Kidney (tissue), 13 donors: ENCODE measurements at regions not wholly inside any gene's neighbourhood (a gene's known extent, or its start where the extent isn't known, plus 50 kb on each side); places are given as distances from the start of the nearest gene placed in this dataset.

Experiments
- DNase-seq, 5 donors: peaks; one replicate each; pipeline ENCODE4 v3.0.0-alpha.2; 2013 to 2020
- FAIRE-seq: peaks from 2 replicates; lab custom pipeline; 2012; peaks lifted over from hg19 to GRCh38; lab: Jason Lieb, UNC
- H3K27ac ChIP-seq, 2 donors: one replicate each; pipeline ENCODE4 v1.7.0; 2013; ENCODE audit warnings: low read depth in 2 of 2, low read length in 2 of 2, inconsistent platforms in 1 of 2
- H3K27me3 ChIP-seq: one replicate; pipeline ENCODE4 v1.7.1; 2013; ENCODE audit warnings: low read length, inconsistent platforms; ENCODE audit not compliant: control insufficient read depth, insufficient read depth
- H3K36me3 ChIP-seq, 3 donors: one replicate each; pipeline versions ENCODE4 v1.7.0 to v1.7.1; 2013; ENCODE audit warnings: low read length in 3 of 3, control low read depth in 1 of 3, inconsistent platforms in 1 of 3; ENCODE audit not compliant: insufficient read depth in 3 of 3, control insufficient read depth in 2 of 3
- H3K4me1 ChIP-seq, 3 donors: one replicate each; pipeline versions ENCODE4 v1.7.0 to v1.7.1; 2013; ENCODE audit warnings: low read length in 3 of 3, inconsistent platforms in 1 of 3, low read depth in 1 of 3; ENCODE audit not compliant: control insufficient read depth in 2 of 3, insufficient read depth in 2 of 3
- H3K4me3 ChIP-seq, 3 donors: one replicate each; pipeline versions ENCODE4 v1.7.0 to v1.8.1; 2013; ENCODE audit warnings: low read length in 3 of 3, control low read depth in 1 of 3, inconsistent platforms in 1 of 3
- H3K9ac ChIP-seq, 3 donors: one replicate each; pipeline versions ENCODE4 v1.7.0 to v1.7.1; 2013; ENCODE audit warnings: low read length in 3 of 3, control low read depth in 1 of 3, inconsistent platforms in 1 of 3
- H3K9me3 ChIP-seq, 3 donors: one replicate each; pipeline versions ENCODE4 v1.7.0 to v1.7.1; 2013; ENCODE audit warnings: low read length in 3 of 3, control low read depth in 1 of 3, inconsistent platforms in 1 of 3; ENCODE audit not compliant: control insufficient read depth in 2 of 3, insufficient read depth in 1 of 3
- intact Hi-C: fragments of 100-400 bp; cut with DNase I; formaldehyde crosslinking; loops from one replicate; pipeline ENCODE4 v1.11.1; 2022
- TF ChIP-seq, protein P1 (sequence below): IDR thresholded peaks from 3 replicates; pipeline ENCODE4 v1.5.1; 2012; ENCODE audit warnings: mild to moderate bottlenecking, moderate library complexity, borderline replicate concordance; ENCODE audit not compliant: insufficient read depth; ENCODE audit errors: extremely low read depth
- donor health status: control.
- donor health status: control.
- donor health status: control.
- donor health status: control.
- donor health status: control.
- donor health status: DM: yes; HTN: yes; CAD: no.
- donor health status: Normal renal cell carcinoma (clear cell type).

DNA sequence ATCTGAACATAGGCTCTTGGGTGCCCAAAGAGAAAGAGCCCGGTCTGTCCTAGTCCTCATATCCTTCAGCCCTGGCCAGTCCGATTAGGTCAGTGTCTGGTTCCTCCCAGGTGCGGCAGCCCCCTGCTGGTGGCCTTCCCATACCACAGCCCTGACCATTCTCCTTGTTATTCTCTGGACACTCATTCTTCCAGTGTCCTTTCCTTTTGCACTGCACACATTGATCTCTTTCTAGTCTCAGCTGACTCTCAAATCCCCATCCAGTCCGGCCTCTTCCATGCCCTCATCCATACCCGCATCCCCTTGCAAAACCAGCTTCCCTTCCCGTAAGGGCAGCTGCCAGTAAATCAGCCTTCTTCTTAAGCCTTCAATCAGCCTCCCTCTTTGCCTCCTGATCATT, 1316.3 kb downstream of the TMEM121 start:
- peak overlapping the region in 1 of 2 donors; percentile 64 for H3K27ac ChIP-seq
- no peak for FAIRE-seq

DNA sequence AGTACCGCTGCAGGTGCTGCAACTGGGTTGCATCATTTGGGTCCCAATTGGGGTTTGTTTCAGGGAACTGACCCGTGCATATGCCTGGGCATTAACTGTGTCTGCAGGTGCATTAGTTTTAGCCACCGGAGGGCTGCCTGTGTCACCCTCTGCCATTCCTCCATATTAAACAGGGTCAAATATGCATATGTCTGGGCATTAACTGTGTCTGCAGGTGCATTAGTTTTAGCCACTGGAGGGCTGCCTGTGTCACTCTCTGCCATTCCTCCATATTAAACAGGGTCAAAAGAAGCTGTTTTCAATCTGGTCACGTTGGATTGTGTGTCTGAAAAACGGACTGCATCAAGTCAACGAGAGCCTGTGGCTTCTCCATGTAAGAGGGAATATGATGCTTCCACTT, 1317.0 kb downstream of the TMEM121 start:
- no peak for FAIRE-seq
- no peaks in the 10 kb centered on the region for H3K27me3 ChIP-seq
- H3K27ac ChIP-seq, result peak overlapping the region; percentile 95 to 98
- TF ChIP-seq, protein P1, sequence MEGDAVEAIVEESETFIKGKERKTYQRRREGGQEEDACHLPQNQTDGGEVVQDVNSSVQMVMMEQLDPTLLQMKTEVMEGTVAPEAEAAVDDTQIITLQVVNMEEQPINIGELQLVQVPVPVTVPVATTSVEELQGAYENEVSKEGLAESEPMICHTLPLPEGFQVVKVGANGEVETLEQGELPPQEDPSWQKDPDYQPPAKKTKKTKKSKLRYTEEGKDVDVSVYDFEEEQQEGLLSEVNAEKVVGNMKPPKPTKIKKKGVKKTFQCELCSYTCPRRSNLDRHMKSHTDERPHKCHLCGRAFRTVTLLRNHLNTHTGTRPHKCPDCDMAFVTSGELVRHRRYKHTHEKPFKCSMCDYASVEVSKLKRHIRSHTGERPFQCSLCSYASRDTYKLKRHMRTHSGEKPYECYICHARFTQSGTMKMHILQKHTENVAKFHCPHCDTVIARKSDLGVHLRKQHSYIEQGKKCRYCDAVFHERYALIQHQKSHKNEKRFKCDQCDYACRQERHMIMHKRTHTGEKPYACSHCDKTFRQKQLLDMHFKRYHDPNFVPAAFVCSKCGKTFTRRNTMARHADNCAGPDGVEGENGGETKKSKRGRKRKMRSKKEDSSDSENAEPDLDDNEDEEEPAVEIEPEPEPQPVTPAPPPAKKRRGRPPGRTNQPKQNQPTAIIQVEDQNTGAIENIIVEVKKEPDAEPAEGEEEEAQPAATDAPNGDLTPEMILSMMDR, result no peak
- H3K9me3 ChIP-seq, result no peaks in the 10 kb centered on the region
- H3K9ac ChIP-seq, result peak overlapping the region in 2 of 3 donors; percentile 79 to 92
- intact Hi-C loops, result no loop called here
- H3K4me3 ChIP-seq, result peak overlapping the region in 2 of 3 donors; percentile 81 to 88
- no peaks in the 10 kb centered on the region for H3K36me3 ChIP-seq
- peaks cover 0 to 17% (median 0%) of the 10 kb centered on the region in 3 donors for H3K4me1 ChIP-seq
- DNase-seq, result peak in 1 of 5 donors; percentile 14

More for the DNA sequence above, 1316.3 kb downstream of the TMEM121 start:
- Histone ChIP-seq H3K36me3 (no peaks in the 10 kb centered on the region), H3K4me1 (peaks cover 0 to 17% (median 0%) of the 10 kb centered on the region in 3 donors), H3K4me3 (peak overlapping the region in 1 of 3 donors; percentile 81), H3K9ac (no peak overlapping the region), H3K27me3 (no peaks in the 10 kb centered on the region), H3K9me3 (no peaks in the 10 kb centered on the region)
- no peak for DNase-seq
- intact Hi-C loops, result no loop called here
- TF ChIP-seq, protein P1, result peak; percentile 57

DNA sequence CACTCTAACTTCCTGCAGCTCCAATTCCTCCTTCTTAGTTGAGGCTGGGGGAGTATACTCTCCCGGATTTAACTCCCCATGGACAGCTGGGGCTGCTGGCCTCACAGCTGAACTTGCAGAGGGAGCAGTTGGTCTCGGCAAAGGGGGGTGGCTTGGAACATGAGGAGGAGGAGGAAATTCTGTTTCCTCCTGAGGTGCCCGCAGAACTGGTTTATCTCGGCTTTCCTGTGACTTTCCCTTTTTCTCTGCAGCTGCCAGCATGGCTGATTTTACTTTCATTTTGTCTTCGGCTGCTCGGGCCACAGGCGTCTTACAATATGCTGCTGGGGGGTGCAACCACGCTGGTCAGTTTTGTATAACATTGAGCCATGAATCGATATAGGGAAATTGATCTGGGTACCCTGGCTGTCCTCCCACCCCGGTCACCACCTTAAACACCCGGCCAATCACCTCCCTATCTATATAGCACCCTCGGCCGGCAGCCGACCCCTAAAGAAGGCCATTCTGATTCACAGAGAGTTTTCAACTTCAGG, 1317.6 kb downstream of the TMEM121 start:
- Histone ChIP-seq H3K36me3 (no peaks in the 10 kb centered on the region), H3K27ac (peak overlapping the region; percentile 95 to 98), H3K27me3 (no peaks in the 10 kb centered on the region), H3K9me3 (no peaks in the 10 kb centered on the region), H3K9ac (peak overlapping the region in 2 of 3 donors; percentile 79 to 92), H3K4me1 (peaks cover 0 to 17% (median 0%) of the 10 kb centered on the region in 3 donors), H3K4me3 (peak overlapping the region; percentile 21 to 88 (median 81))
- intact Hi-C loops, result no loop called here
- no peak for FAIRE-seq
- TF ChIP-seq, protein P1, result no peak
- peak in 2 of 5 donors; percentile 71 to 76 for DNase-seq
